ENCODE measurements at regions not wholly inside any gene's neighbourhood (a gene's known extent, or its start where the extent isn't known, plus 50 kb on each side); places are given as distances from the start of the nearest gene placed in this dataset.
A peak's percentile ranks its signal among the peaks of the same experiment; 100 is the strongest.

- no peaks in the 10 kb centered on the region for H3K4me1 ChIP-seq
- TF ChIP-seq POLR2A (IDR thresholded peaks at IDR 0.05) = no peak
- peaks cover 0 to 25% (median 0%) of the 10 kb centered on the region in 9 donors for H3K27me3 ChIP-seq
- 78 to 83% (median 78%) methylated on average over 3 to 7 of the region's 7 CpGs for WGBS, 4 donors
- intact Hi-C loops (cut with DNase I) = no loop called here
- ATAC-seq (no peak), DNase-seq (no peak)
- H3K4me3 ChIP-seq = no peak overlapping the region
- no peak overlapping the region for H3K27ac ChIP-seq
- H3K9me3 ChIP-seq = no peaks in the 10 kb centered on the region
- H3K36me3 ChIP-seq = no peaks in the 10 kb centered on the region
Measured at GRCh38 chr22:49039625-49040024, 788.0 kb downstream of the BRD1 start.

- H3K27ac ChIP-seq = no peak overlapping the region
- H3K4me3 ChIP-seq = no peak overlapping the region
- H3K4me1 ChIP-seq = no peaks in the 10 kb centered on the region
- intact Hi-C loops (cut with DNase I) = no loop called here
- H3K36me3 ChIP-seq = no peaks in the 10 kb centered on the region
- TF ChIP-seq CTCF (IDR thresholded peaks at IDR 0.05) (no peak), POLR2A (IDR thresholded peaks at IDR 0.05) (no peak)
- DNase-seq (no peak), ATAC-seq (no peak)
- 81 to 87% (median 84%) methylated on average over 14 of the region's 14 CpGs for WGBS, 4 donors
- no peaks in the 10 kb centered on the region for H3K9me3 ChIP-seq
- H3K27me3 ChIP-seq = peaks cover 0 to 36% (median 0%) of the 10 kb centered on the region in 9 donors
Measured at GRCh38 chr22:49037701-49038245, 789.9 kb downstream of the BRD1 start.

GRCh38 chr22:49036513-49036912 is 791.2 kb downstream of the BRD1 start:
- Histone ChIP-seq H3K27me3 (peaks cover 0 to 48% (median 2%) of the 10 kb centered on the region in 9 donors), H3K27ac (no peak overlapping the region), H3K9me3 (no peaks in the 10 kb centered on the region), H3K36me3 (no peaks in the 10 kb centered on the region), H3K4me3 (no peak overlapping the region), H3K4me1 (no peaks in the 10 kb centered on the region)
- WGBS, 4 donors = 59 to 63% (median 60%) methylated on average over 10 of the region's 10 CpGs
- DNase-seq (no peak), ATAC-seq (no peak)
- intact Hi-C loops (cut with DNase I) = no loop called here
- TF ChIP-seq CTCF (IDR thresholded peaks at IDR 0.05) (no peak), POLR2A (IDR thresholded peaks at IDR 0.05) (no peak)

GRCh38 chr22:49035818-49036457 is 791.7 kb downstream of the BRD1 start:
- Histone ChIP-seq H3K9me3 (no peaks in the 10 kb centered on the region), H3K27me3 (peaks cover 0 to 50% (median 2%) of the 10 kb centered on the region in 9 donors), H3K27ac (no peak overlapping the region), H3K4me1 (no peaks in the 10 kb centered on the region), H3K4me3 (no peak overlapping the region), H3K36me3 (no peaks in the 10 kb centered on the region)
- ATAC-seq (no peak), DNase-seq (peak in 1 of 5 donors; percentile 9)
- intact Hi-C loops (cut with DNase I) = no loop called here
- no peak for TF ChIP-seq POLR2A (IDR thresholded peaks at IDR 0.05)
- no peak for TF ChIP-seq CTCF (IDR thresholded peaks at IDR 0.05)
- WGBS, 4 donors = 43 to 61% (median 47%) methylated on average over 5 to 23 of the region's 23 CpGs

Data from heart left ventricle (tissue), 16 donors.